PC-9 (cell line): ENCODE measurements at regions not wholly inside any gene's neighbourhood (a gene's known extent, or its start where the extent isn't known, plus 50 kb on each side); places are given as distances from the start of the nearest gene placed in this dataset.

Experiments
- BruUV-seq: library from RNA; stranded (reverse); fragments of 400-500 nt; replicated peaks from 2 replicates; lab custom pipeline; 2021; lab: Mats Ljungman, UMichigan
- CTCF ChIA-PET: fragments of 300-600 bp; sonication (Branson Sonifier 250); formaldehyde crosslinking; loops from one replicate; lab custom pipeline; 2022; ENCODE audit warnings: antibody characterized with exemption; lab: Charles Lee
- POLR2A ChIA-PET: fragments of 300-600 bp; sonication (Branson Sonifier 250); formaldehyde crosslinking; loops from one replicate; lab custom pipeline; 2022; ENCODE audit warnings: antibody characterized with exemption; ENCODE audit not compliant: unreplicated experiment; lab: Charles Lee
- DNase-seq, 2 experiments: peaks; one replicate each; pipeline versions ENCODE4 v3.0.0 to v3.0.0-alpha.2; 2015 to 2022; ENCODE audit warnings: mixed read lengths in 1 of 2
- H2AFZ ChIP-seq: fragments of 200-600 bp; sonication (generic); 2 replicates; pipeline ENCODE4 v1.8.1; 2017; ENCODE audit warnings: antibody characterized with exemption
- H3F3A ChIP-seq: fragments of 200-600 bp; sonication (generic); 2 replicates; pipeline ENCODE4 v1.8.1; 2017; ENCODE audit warnings: antibody characterized with exemption, mild to moderate bottlenecking, low read depth; ENCODE audit not compliant: insufficient read depth
- H3K27ac ChIP-seq: fragments of 200-600 bp; sonication (generic); 2 replicates; pipeline ENCODE4 v1.6.1; 2016; ENCODE audit warnings: mixed run types
- H3K27me3 ChIP-seq: fragments of 200-600 bp; sonication (generic); 2 replicates; pipeline ENCODE4 v1.6.1; 2016; ENCODE audit warnings: low read depth, mixed run types; ENCODE audit not compliant: insufficient read depth
- H3K36me3 ChIP-seq: fragments of 200-600 bp; sonication (generic); 2 replicates; pipeline ENCODE4 v1.6.1; 2016; ENCODE audit warnings: low read depth, mixed run types
- H3K4me1 ChIP-seq: fragments of 200-600 bp; sonication (generic); replicated peaks from 2 replicates; pipeline ENCODE4 v1.6.1; 2016; ENCODE audit warnings: mixed run types; ENCODE audit not compliant: insufficient read depth
- H3K4me2 ChIP-seq: fragments of 200-600 bp; sonication (generic); 2 replicates; pipeline ENCODE4 v1.6.1; 2017; ENCODE audit warnings: mixed run types
- H3K4me3 ChIP-seq: fragments of 200-600 bp; sonication (generic); 2 replicates; pipeline ENCODE4 v1.6.1; 2016; ENCODE audit warnings: mixed run types
- H3K79me2 ChIP-seq: fragments of 200-600 bp; sonication (generic); 2 replicates; pipeline ENCODE4 v1.6.1; 2017; ENCODE audit warnings: low read depth, mixed run types
- H3K9me2 ChIP-seq: fragments of 200-600 bp; sonication (generic); 2 replicates; pipeline ENCODE4 v1.8.1; 2017; ENCODE audit warnings: mild to moderate bottlenecking; ENCODE audit not compliant: insufficient read depth
- H3K9me3 ChIP-seq: fragments of 200-600 bp; sonication (generic); 2 replicates; pipeline ENCODE4 v1.8.1; 2016; ENCODE audit warnings: low read depth; ENCODE audit not compliant: insufficient read depth
- H4K20me1 ChIP-seq: fragments of 200-600 bp; sonication (generic); 2 replicates; pipeline ENCODE4 v1.8.1; 2017; ENCODE audit not compliant: insufficient read depth
- EZH2 ChIP-seq: fragments of 200-600 bp; sonication (generic); IDR thresholded peaks from 2 replicates; pipeline ENCODE4 v1.8.0; 2017; ENCODE audit warnings: antibody characterized with exemption, low read depth
- intact Hi-C: fragments of 100-400 bp; cut with micrococcal nuclease; formaldehyde crosslinking; loops from one replicate; pipeline ENCODE4 v1.10.0; 2022; ENCODE audit not compliant: unreplicated experiment
- TF ChIP-seq, protein P1 (sequence below): fragments of 200-600 bp; sonication (generic); conservative IDR thresholded peaks from 2 replicates; pipeline ENCODE4 v1.6.1; 2017; ENCODE audit warnings: mixed run types, antibody characterized with exemption, mild to moderate bottlenecking, moderate library complexity

- H2AFZ ChIP-seq = no peak overlapping the region
- H3K4me2 ChIP-seq = no peak overlapping the region
- H3K4me3 ChIP-seq = no peak overlapping the region
- H3F3A ChIP-seq = no peaks in the 10 kb centered on the region
- H3K4me1 ChIP-seq = peaks cover 9% of the 10 kb centered on the region; the same call in 1 of the 2 replicates
- CTCF ChIA-PET = no interaction called here
- H3K79me2 ChIP-seq = no peaks in the 10 kb centered on the region
- H3K9me2 ChIP-seq = no peaks in the 10 kb centered on the region; the same call in 1 of the 2 replicates
- H3K36me3 ChIP-seq = no peaks in the 10 kb centered on the region
- POLR2A ChIA-PET = no interaction called here
- TF ChIP-seq, protein P1, sequence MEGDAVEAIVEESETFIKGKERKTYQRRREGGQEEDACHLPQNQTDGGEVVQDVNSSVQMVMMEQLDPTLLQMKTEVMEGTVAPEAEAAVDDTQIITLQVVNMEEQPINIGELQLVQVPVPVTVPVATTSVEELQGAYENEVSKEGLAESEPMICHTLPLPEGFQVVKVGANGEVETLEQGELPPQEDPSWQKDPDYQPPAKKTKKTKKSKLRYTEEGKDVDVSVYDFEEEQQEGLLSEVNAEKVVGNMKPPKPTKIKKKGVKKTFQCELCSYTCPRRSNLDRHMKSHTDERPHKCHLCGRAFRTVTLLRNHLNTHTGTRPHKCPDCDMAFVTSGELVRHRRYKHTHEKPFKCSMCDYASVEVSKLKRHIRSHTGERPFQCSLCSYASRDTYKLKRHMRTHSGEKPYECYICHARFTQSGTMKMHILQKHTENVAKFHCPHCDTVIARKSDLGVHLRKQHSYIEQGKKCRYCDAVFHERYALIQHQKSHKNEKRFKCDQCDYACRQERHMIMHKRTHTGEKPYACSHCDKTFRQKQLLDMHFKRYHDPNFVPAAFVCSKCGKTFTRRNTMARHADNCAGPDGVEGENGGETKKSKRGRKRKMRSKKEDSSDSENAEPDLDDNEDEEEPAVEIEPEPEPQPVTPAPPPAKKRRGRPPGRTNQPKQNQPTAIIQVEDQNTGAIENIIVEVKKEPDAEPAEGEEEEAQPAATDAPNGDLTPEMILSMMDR = no peak
- no peak for TF ChIP-seq EZH2
- H4K20me1 ChIP-seq = no peaks in the 10 kb centered on the region
- H3K27ac ChIP-seq = no peak overlapping the region
- intact Hi-C loops = no loop called here
- no peak for DNase-seq
- H3K9me3 ChIP-seq = no peaks in the 10 kb centered on the region; the same call in 1 of the 2 replicates
- BruUV-seq = no TSS peak
- no peaks in the 10 kb centered on the region for H3K27me3 ChIP-seq
Observed at GRCh38 chr6:55669028-55669427, 90.0 kb upstream of the HMGCLL1 start.

- intact Hi-C loops = no loop called here
- no peaks in the 10 kb centered on the region; the same call in 1 of the 2 replicates for H3K9me3 ChIP-seq
- H3K79me2 ChIP-seq = no peaks in the 10 kb centered on the region
- no peak overlapping the region for H3K4me2 ChIP-seq
- POLR2A ChIA-PET = no interaction called here
- no peaks in the 10 kb centered on the region; the same call in 1 of the 2 replicates for H3K9me2 ChIP-seq
- CTCF ChIA-PET = no interaction called here
- H3K27ac ChIP-seq = no peak overlapping the region
- DNase-seq = no peak
- H3K27me3 ChIP-seq = no peaks in the 10 kb centered on the region
- peak overlapping the region; percentile 27; the same call in 1 of the 2 replicates for H2AFZ ChIP-seq
- H4K20me1 ChIP-seq = no peaks in the 10 kb centered on the region
- no TSS peak for BruUV-seq
- H3F3A ChIP-seq = no peaks in the 10 kb centered on the region
- H3K36me3 ChIP-seq = no peaks in the 10 kb centered on the region
- no peak overlapping the region for H3K4me3 ChIP-seq
- H3K4me1 ChIP-seq = peaks cover 9% of the 10 kb centered on the region; the same call in 1 of the 2 replicates
- TF ChIP-seq, protein P1 = no peak
- TF ChIP-seq EZH2 = no peak
Observed at GRCh38 chr6:55668591-55668990, 89.6 kb upstream of the HMGCLL1 start.

- intact Hi-C loops = no loop called here
- POLR2A ChIA-PET = no interaction called here
- Histone ChIP-seq H3K79me2 (no peaks in the 10 kb centered on the region), H3K4me3 (no peak overlapping the region), H2AFZ (no peak overlapping the region), H3K4me2 (no peak overlapping the region), H3K27me3 (no peaks in the 10 kb centered on the region), H3K9me3 (no peaks in the 10 kb centered on the region; the same call in 1 of the 2 replicates), H3K27ac (no peak overlapping the region), H3F3A (no peaks in the 10 kb centered on the region), H3K36me3 (no peaks in the 10 kb centered on the region), H3K9me2 (no peaks in the 10 kb centered on the region; the same call in 1 of the 2 replicates), H4K20me1 (no peaks in the 10 kb centered on the region), H3K4me1 (peaks cover 9% of the 10 kb centered on the region; the same call in 1 of the 2 replicates)
- BruUV-seq = no TSS peak
- CTCF ChIA-PET = no interaction called here
- DNase-seq = no peak
- TF ChIP-seq EZH2 = no peak
- TF ChIP-seq, protein P1 = no peak
Observed at GRCh38 chr6:55667341-55667740, 88.3 kb upstream of the HMGCLL1 start.
